Stimulated activated CD4-positive, alpha-beta T cell treated with anti-CD3 and anti-CD28 coated beads, Interleukin-2, amount 100 ng/mL, for 48 hours (primary cell): ENCODE measurements at regions not wholly inside any gene's neighbourhood (a gene's known extent, or its start where the extent isn't known, plus 50 kb on each side); places are given as distances from the start of the nearest gene placed in this dataset.
A peak's percentile ranks its signal among the peaks of the same experiment; 100 is the strongest.
"Not testable (repeated sequence)": the region's sequence is repeated elsewhere in the genome, so short reads cannot be mapped to it uniquely, and the experiment has no call there.

Experiments used
- DNase-seq, 2 donors: peaks; one replicate each; pipeline ENCODE4 v3.0.0-alpha.2; 2020

- no peak for DNase-seq
Measured at GRCh38 chr10:63675171-63675570, 154.0 kb downstream of the REEP3 start.

- DNase-seq: no peak
Measured at GRCh38 chr10:63677001-63677400, 155.8 kb downstream of the REEP3 start.

GRCh38 chr10:63680545-63680944, 159.3 kb downstream of the REEP3 start:
- not testable (repeated sequence) for DNase-seq

GRCh38 chr10:63681993-63682697, 160.9 kb downstream of the REEP3 start:
- DNase-seq: no peak

DNA sequence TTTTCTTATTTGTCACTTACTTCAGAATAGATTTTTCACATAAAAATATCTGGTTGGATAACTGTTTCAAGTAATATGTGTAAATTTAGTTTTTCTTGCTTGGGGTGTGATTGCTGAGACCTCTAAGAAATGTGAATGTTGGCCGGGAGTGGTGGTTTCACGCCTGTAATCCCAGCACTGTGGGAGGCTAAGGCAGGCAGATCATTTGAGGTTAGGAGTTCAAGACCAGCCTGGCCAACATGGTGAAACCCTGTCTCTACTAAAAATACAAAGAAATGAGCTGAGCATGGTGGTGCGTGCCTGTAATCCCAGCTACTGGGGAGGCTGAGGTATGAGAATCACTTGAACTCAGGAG, 161.5 kb downstream of the REEP3 start:
- not testable (repeated sequence) for DNase-seq

GRCh38 chr10:63683223-63683622, 162.0 kb downstream of the REEP3 start:
- DNase-seq: no peak

- DNase-seq: no peak
Measured at GRCh38 chr10:63683686-63684085, 162.5 kb downstream of the REEP3 start.

DNA sequence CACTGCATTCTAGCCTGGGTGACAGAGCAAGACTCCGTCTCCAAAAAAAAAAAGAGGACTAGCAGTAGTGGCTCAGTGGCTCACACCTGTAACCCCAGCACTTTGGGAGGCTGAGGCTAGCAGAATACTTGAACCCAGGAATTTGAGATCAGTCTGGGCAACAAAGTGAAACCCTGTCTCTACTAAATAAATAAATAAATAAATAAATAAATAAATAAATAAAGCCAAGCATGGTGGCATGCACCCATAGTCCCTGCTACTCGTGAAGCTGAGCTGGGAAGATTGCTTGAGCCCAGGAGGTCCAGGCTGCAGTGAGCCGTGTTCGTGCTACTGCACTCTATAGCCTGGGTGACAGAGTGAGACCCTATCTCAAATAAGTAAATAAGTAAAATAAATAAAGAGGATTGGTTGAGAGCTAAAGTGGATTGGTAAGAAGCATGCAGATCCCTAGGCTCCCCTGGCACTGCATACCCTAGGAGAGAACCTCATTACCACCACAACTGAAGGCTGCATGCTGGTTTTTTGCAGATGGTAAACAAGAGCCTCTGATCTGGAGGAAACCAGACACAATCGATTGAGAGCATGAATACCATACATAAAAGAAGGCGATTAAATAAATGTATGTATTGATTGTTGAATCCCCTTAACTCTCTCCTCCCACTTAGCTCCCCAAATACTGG, 163.2 kb downstream of the REEP3 start:
- DNase-seq: no peak

DNA sequence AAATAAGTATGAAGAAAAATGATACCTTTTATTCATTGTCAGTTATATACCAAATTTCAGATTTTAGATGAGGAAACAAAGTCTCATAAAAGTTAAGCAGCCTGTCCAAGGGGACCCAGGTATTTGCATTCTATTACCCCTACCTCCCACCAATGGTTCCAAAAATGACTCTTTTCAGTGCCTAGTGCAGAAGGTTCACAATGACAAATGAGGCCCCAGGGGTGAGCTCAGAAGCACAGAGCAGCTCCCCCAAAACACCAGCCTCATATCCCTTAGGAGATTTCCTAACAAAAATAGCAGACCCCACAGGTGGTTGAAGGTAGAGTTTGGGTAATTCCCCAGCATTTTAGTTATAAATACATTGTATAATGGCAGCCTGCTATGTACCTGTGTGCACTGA, 168.6 kb downstream of the REEP3 start:
- DNase-seq: no peak

DNA sequence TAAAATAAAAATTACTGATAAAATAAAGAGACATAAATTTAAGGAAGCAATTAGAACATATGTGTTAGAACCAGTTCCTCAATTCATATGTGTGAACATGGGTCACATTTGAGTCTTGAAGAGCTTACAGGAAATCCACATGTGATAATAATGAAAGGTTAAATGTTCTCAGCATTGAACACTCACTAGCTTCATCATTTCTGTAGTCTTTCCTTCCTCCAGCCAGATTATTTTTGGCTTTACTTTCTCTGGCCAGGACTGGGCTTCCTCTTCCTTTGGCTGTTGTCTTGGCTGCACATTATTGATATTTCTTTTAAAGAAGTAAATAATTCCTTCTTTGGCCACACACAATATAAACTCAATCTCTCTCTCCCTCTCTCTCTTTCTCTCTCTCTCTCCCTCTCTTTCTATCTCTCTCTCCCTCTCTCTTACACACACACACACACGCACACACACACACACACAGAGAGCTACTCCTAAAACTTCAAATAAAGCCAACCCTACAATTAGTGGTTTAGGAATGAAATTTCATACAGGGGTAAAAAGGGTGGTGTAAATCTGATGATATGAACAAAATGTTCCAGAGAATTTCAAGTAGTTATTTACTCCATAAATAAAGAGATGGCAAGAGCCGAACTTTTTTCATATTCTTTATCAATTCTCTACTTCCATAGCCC, 171.2 kb downstream of the REEP3 start:
- no peak for DNase-seq

DNA sequence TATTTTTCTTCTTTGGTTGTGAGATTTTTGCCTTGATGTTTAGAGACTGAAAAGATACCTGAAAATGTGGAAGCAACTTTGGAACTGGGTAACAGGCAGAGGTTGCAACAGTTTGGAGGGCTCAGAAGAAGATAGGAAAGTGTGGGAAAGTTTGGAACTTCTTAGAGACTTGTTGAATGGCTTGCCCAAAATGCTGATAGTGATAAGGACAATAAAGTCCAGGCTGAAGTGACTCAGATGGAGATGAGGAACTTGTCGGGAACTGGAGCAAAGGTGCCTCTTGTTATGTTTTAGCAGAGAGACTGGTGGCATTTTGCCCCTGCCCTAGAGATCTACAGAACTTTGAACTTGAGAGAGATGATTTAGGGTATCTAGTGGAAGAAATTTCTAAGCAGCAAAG, 171.8 kb downstream of the REEP3 start:
- not testable (repeated sequence) for DNase-seq

GRCh38 chr10:63696205-63696604, 175.0 kb downstream of the REEP3 start:
- no peak for DNase-seq

DNA sequence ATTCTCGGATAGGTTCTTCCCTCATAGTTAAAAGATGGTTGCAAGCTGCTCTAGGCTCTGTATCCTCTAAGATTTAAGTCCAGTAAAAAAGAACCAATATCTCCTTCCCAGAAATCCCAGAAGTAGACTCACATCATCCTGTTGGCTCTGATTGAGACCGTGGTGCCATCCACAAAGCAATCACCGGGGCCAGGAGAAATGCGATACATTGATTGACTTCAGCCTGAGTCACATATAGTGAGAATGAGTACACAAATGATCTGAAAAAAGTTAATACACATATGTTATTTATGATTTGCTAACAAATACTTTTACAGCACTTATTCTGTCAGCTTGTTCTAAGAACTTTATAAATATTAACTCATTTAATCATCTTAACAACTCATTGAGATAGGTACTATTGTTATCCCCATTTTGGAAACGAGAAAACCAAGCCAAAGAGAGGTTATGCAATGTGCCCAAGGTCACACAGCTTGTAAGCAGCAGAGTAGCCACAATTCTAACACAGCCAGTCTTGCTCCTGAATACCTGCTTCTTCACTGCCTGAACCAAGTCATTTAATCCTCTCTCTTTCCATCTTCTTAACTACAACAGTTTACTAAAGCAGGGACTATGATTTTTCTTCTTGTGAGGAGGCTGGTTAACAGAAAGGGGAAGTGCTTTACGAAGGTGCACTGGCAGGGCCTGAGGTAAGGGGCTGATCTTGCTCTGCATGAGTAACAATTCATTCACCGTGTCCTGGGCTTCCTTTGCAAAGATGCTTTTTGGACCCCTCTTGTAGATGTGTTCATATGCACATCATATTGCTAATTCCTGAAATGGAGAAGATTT, 177.0 kb downstream of the REEP3 start:
- no peak for DNase-seq

DNA sequence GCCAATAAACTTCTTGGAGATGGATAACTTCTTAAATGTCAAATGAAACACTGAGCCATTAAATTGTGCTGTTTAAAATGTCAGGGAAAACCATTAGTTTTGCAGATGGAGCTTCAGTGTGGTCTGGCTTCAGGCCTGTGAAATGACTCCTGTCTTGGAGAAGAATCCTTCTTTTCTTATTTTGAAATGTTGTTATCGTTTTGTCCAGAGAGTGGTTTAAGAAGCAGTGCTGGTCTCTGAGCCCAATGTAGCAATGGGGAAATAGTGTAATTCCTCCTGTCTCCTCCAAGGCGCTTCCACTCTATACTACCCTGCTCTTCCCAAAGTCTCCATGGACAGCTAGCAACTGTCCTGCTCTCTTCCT, 177.6 kb downstream of the REEP3 start:
- no peak for DNase-seq

DNA sequence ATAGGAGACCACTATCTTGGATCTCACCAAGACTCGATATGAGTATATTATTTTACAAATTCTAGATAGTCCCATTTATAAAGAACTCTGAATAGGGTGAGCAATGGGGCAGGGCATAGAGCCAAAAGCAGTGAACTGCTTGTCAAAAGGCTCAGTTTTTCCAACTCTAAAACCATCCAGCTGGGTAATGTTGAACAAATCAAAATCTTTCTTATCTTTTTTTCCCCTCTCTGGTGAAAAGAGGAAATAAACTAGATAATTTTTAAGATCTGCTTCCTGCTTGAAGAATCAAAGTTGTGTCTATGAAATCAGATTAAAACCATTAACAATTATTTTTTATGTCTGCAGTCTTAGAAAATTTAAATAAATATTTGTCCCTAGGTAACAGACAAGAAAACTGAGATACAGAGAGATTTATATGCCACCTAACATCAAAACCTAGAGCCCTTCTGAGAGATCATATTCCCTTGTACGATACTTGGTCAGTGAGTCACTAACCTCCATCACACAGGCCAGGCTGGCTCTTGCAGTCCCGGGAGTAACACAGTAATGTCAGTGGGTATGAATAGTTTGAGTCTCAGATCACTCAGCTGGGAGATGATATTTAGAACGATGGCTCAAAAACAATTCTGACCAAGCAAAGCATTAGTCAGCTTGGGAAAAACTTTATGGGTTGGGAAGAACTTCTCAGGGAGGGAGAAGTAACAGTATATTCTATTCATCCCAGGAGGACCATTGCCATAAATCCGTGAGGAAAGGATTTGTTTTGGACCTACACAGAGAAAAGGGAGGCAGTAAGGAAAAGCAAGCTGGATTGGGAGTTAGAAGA, 178.8 kb downstream of the REEP3 start:
- DNase-seq: peak; percentile 15 to 24

DNA sequence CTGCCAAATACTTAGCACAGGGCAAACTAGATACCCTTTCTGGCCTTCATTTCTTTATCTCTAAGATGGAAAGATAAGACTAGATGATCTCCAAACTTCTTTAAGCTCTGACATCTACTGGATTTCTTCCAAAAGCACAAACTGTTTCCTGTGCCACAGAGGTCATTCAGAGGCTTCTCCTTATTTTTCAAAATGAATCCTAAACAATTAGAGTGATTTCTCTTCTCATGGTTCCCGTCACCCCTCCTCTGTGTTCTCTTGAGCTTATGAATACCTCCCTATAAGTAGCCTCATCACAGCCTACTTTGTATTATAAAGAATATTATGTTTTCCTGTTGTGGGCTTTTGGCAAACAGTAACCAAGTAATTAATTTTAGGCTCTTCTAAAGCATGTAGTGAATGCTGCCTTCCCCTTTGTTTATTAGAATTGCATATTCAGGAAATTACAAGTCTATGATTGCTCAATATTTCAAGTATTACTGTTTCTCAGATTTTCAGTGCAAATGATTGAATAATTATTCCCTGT, 179.5 kb downstream of the REEP3 start:
- DNase-seq: no peak

- no peak for DNase-seq
Measured at GRCh38 chr10:63702092-63702491, 180.9 kb downstream of the REEP3 start.

GRCh38 chr10:63703113-63703670, 182.0 kb downstream of the REEP3 start:
- DNase-seq: no peak

GRCh38 chr10:63703740-63704345, 182.6 kb downstream of the REEP3 start:
- DNase-seq: no peak

- peak in 1 of 2 donors; percentile 17 for DNase-seq
Measured at GRCh38 chr10:63707254-63707910, 186.2 kb downstream of the REEP3 start.

DNA sequence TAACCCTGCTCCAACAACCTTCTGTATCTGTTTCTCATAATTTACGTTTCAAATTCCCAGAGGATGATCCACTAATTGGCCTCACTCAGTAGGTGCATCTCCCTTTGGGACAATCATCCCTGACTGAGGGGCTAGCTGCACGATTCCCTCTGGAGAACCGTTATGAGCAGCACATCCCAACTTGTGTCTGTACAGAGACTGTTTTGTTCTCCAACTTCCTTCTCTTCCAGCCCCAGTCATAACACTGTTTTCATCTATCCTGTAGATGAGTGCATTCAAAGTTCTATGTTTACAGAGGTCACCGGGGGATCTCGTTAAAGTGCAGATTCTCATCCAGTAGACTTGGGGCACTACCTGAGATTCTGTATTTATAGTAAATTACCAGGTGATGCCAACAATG, 187.2 kb downstream of the REEP3 start:
- DNase-seq: no peak
